ENCODE measurements at regions not wholly inside any gene's neighbourhood (a gene's known extent, or its start where the extent isn't known, plus 50 kb on each side); places are given as distances from the start of the nearest gene placed in this dataset.
"Not testable (repeated sequence)": the region's sequence is repeated elsewhere in the genome, so short reads cannot be mapped to it uniquely, and the experiment has no call there.

DNA sequence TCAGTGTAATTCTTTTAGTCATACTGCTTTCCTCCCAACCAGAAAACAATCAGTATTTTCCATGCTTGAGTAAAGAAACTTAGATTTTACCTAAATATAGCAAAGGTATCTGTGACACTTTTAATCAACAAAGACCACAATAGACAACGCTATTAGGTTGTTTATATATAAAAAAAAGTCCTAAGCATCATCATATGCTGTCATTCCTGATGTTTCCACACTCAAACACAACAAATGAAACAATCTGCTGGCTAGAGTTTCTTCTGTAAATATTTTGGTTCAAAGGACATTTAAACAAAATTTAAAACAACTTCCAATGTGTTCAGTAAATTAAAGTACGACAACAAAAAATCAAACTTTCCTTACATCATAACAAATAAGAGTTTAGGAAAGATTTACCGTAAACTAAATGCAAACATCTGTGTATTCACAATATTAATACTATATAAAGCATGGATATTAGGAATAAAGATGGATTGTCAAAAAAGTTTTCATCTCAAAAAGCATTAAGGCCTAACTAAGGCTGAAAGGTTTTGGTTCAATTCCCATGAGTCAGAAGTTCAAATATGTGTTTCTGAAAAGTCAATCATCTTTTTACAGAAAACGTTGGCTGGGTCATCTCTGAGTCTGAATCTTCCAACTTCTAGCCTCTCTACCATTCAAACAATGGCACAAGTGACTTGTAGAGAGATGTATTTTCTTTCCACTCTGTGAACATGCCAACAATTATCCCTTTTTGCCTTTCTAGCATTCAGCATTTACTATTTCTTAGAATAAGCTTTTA, 157.1 kb downstream of the CRPPA start:
- no peaks in the 10 kb centered on the region for H3K36me3 Mint-ChIP-seq (ENCODE audit: low read depth)
- Histone ChIP-seq H3K4me3 (no peak overlapping the region), H3K27ac (ENCODE audit: low read depth) (no peak overlapping the region), H4K20me1 (replicated peaks; ENCODE audit: insufficient read depth) (no peaks in the 10 kb centered on the region), H3K79me2 (replicated peaks; ENCODE audit: insufficient read depth) (no peaks in the 10 kb centered on the region), H2AFZ (no peak overlapping the region), H3K4me1 (ENCODE audit: insufficient read depth) (no peaks in the 10 kb centered on the region; the same call in 1 of the 2 replicates), H3K9me2 (ENCODE audit: insufficient read depth) (no peaks in the 10 kb centered on the region), H3K36me3 (ENCODE audit: insufficient read depth) (no peaks in the 10 kb centered on the region), H3K4me2 (no peak overlapping the region), H3K27me3 (ENCODE audit: insufficient read depth) (no peaks in the 10 kb centered on the region), H3F3A (replicated peaks; ENCODE audit: low read depth) (no peaks in the 10 kb centered on the region)
- H3K4me1 Mint-ChIP-seq = peaks cover 3% of the 10 kb centered on the region; the same call in 2 of the 3 replicates
- DNase-seq (ENCODE audit: low spot score) = no peak
- no peak for ATAC-seq
- no peaks in the 10 kb centered on the region for H3K9me3 Mint-ChIP-seq
- H3K27me3 Mint-ChIP-seq (ENCODE audit: insufficient read depth, low read depth, poor library complexity) = no peaks in the 10 kb centered on the region
- no peak for TF ChIP-seq STAT1 (IDR thresholded peaks at IDR 0.05; ENCODE audit: unreplicated experiment)
- no peak for TF ChIP-seq EZH2 (IDR thresholded peaks at IDR 0.05; ENCODE audit: low read depth, unreplicated experiment)
- TF ChIP-seq, protein P1, sequence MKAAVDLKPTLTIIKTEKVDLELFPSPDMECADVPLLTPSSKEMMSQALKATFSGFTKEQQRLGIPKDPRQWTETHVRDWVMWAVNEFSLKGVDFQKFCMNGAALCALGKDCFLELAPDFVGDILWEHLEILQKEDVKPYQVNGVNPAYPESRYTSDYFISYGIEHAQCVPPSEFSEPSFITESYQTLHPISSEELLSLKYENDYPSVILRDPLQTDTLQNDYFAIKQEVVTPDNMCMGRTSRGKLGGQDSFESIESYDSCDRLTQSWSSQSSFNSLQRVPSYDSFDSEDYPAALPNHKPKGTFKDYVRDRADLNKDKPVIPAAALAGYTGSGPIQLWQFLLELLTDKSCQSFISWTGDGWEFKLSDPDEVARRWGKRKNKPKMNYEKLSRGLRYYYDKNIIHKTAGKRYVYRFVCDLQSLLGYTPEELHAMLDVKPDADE (IDR thresholded peaks at IDR 0.05) = no peak
- no peak for TF ChIP-seq EZH2phosphoT487 (IDR thresholded peaks at IDR 0.05; ENCODE audit: unreplicated experiment)
- TF ChIP-seq ZNF331 (CRISPR knock-in tag; IDR thresholded peaks at IDR 0.05; ENCODE audit: low read depth) = no peak
- TF ChIP-seq, protein P2, sequence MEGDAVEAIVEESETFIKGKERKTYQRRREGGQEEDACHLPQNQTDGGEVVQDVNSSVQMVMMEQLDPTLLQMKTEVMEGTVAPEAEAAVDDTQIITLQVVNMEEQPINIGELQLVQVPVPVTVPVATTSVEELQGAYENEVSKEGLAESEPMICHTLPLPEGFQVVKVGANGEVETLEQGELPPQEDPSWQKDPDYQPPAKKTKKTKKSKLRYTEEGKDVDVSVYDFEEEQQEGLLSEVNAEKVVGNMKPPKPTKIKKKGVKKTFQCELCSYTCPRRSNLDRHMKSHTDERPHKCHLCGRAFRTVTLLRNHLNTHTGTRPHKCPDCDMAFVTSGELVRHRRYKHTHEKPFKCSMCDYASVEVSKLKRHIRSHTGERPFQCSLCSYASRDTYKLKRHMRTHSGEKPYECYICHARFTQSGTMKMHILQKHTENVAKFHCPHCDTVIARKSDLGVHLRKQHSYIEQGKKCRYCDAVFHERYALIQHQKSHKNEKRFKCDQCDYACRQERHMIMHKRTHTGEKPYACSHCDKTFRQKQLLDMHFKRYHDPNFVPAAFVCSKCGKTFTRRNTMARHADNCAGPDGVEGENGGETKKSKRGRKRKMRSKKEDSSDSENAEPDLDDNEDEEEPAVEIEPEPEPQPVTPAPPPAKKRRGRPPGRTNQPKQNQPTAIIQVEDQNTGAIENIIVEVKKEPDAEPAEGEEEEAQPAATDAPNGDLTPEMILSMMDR (conservative IDR thresholded peaks at IDR 0.05; ENCODE audit: low read depth in 2 of 2) = no peak
- no peak for TF ChIP-seq CREB1 (CRISPR knock-in tag; IDR thresholded peaks at IDR 0.05; ENCODE audit: low read depth)
- TF ChIP-seq, protein P3, sequence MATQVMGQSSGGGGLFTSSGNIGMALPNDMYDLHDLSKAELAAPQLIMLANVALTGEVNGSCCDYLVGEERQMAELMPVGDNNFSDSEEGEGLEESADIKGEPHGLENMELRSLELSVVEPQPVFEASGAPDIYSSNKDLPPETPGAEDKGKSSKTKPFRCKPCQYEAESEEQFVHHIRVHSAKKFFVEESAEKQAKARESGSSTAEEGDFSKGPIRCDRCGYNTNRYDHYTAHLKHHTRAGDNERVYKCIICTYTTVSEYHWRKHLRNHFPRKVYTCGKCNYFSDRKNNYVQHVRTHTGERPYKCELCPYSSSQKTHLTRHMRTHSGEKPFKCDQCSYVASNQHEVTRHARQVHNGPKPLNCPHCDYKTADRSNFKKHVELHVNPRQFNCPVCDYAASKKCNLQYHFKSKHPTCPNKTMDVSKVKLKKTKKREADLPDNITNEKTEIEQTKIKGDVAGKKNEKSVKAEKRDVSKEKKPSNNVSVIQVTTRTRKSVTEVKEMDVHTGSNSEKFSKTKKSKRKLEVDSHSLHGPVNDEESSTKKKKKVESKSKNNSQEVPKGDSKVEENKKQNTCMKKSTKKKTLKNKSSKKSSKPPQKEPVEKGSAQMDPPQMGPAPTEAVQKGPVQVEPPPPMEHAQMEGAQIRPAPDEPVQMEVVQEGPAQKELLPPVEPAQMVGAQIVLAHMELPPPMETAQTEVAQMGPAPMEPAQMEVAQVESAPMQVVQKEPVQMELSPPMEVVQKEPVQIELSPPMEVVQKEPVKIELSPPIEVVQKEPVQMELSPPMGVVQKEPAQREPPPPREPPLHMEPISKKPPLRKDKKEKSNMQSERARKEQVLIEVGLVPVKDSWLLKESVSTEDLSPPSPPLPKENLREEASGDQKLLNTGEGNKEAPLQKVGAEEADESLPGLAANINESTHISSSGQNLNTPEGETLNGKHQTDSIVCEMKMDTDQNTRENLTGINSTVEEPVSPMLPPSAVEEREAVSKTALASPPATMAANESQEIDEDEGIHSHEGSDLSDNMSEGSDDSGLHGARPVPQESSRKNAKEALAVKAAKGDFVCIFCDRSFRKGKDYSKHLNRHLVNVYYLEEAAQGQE (IDR thresholded peaks at IDR 0.05; ENCODE audit: unreplicated experiment) = no peak
- no peak overlapping the region for H3K27ac Mint-ChIP-seq
- no peak overlapping the region for H3K4me3 Mint-ChIP-seq

DNA sequence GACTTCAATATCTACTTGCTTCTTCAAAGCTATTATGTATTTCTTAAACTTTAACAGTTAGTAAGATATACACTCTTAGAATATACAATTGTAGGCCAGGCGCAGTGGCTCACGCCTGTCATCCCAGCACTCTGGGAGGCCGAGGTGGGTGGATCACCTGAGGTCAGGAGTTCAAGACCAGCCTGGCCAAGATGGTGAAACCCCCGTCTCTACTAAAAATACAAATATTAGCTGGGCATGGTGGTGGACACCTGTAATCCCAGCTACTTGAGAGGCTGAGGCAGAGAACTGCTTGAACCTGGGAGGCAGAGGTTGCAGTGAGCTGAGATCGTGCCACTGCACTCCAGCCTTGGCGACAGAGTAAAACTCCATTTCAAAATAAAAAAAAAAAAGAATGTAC, 158.0 kb downstream of the CRPPA start:
- not testable (repeated sequence) for H3K4me1 ChIP-seq (ENCODE audit: insufficient read depth); ATAC-seq; H3K36me3 Mint-ChIP-seq (ENCODE audit: low read depth); H3K27me3 Mint-ChIP-seq (ENCODE audit: insufficient read depth, low read depth, poor library complexity); H3K4me1 Mint-ChIP-seq; DNase-seq (ENCODE audit: low spot score); H3K27ac Mint-ChIP-seq; H3K36me3 ChIP-seq (ENCODE audit: insufficient read depth); H2AFZ ChIP-seq; H3K27ac ChIP-seq (ENCODE audit: low read depth); H3K9me2 ChIP-seq (ENCODE audit: insufficient read depth); H3K4me3 ChIP-seq; H3F3A ChIP-seq (replicated peaks; ENCODE audit: low read depth); H3K9me3 Mint-ChIP-seq; H4K20me1 ChIP-seq (replicated peaks; ENCODE audit: insufficient read depth); H3K4me3 Mint-ChIP-seq; H3K27me3 ChIP-seq (ENCODE audit: insufficient read depth); H3K79me2 ChIP-seq (replicated peaks; ENCODE audit: insufficient read depth); H3K4me2 ChIP-seq

Data from GM23338 (cell line).